GM12875 (cell line): ENCODE measurements at regions not wholly inside any gene's neighbourhood (a gene's known extent, or its start where the extent isn't known, plus 50 kb on each side); places are given as distances from the start of the nearest gene placed in this dataset.

ENCODE experiments used
- H3K4me3 ChIP-seq: one replicate; pipeline ENCODE4 v1.5.1; 2011; ENCODE audit warnings: low read depth, low read length, control low read depth
- TF ChIP-seq, protein P1 (sequence below): IDR thresholded peaks from 2 replicates; pipeline ENCODE4 v1.5.1; 2011; ENCODE audit warnings: low read depth, mild to moderate bottlenecking, control low read depth, inconsistent platforms, low read length, moderate library complexity, borderline replicate concordance; ENCODE audit not compliant: insufficient read depth

DNA sequence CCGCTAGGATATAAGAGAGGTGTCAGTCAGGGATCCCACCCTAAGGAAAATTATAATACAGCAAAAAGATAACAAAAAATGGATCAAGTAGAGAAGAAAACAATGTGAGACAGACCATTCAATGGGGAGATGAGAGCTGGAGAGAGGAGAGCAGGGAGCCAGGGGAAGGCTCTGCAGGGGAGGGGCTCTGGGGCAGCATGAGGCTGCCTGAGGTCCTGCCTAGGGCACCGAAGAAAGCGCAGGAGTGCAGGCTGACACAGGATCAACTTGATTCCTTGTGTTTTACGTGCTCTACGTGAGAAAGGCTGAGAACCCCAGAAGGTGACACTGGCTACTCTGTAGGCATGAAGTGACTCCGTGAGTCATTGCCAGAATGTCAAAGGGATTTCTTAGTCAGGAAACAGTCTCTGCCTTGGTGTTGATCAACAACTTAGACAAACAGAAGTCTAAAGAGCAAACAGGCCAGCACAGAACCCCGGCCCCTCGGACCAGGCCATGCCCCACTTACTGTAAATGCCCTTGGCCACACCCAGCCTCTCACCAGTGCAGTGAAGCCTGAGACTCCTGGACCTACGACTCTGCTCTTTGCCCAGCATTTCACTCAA is 290.1 kb upstream of the PRDM1 start:
- TF ChIP-seq, protein P1, sequence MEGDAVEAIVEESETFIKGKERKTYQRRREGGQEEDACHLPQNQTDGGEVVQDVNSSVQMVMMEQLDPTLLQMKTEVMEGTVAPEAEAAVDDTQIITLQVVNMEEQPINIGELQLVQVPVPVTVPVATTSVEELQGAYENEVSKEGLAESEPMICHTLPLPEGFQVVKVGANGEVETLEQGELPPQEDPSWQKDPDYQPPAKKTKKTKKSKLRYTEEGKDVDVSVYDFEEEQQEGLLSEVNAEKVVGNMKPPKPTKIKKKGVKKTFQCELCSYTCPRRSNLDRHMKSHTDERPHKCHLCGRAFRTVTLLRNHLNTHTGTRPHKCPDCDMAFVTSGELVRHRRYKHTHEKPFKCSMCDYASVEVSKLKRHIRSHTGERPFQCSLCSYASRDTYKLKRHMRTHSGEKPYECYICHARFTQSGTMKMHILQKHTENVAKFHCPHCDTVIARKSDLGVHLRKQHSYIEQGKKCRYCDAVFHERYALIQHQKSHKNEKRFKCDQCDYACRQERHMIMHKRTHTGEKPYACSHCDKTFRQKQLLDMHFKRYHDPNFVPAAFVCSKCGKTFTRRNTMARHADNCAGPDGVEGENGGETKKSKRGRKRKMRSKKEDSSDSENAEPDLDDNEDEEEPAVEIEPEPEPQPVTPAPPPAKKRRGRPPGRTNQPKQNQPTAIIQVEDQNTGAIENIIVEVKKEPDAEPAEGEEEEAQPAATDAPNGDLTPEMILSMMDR, result no peak
- no peak overlapping the region for H3K4me3 ChIP-seq

DNA sequence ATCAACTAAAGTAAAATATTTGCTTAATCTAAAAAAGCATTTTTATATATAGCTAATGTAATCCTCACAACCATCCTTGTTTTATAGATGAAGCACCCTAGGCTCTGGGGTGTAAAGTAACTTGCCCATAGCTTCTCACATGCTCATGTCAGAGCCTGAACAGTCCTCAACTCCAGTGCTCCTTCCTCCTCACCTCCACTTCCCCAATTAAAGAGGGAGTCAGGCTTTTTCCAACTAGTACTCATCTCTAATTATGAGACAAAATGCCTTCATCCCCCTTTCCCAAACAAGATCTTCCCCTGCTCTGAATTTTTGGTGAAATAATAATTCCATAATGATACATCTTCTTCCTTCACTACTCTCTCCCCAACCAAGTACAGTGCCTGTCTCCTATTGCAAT is 290.8 kb upstream of the PRDM1 start:
- TF ChIP-seq, protein P1, result no peak

DNA sequence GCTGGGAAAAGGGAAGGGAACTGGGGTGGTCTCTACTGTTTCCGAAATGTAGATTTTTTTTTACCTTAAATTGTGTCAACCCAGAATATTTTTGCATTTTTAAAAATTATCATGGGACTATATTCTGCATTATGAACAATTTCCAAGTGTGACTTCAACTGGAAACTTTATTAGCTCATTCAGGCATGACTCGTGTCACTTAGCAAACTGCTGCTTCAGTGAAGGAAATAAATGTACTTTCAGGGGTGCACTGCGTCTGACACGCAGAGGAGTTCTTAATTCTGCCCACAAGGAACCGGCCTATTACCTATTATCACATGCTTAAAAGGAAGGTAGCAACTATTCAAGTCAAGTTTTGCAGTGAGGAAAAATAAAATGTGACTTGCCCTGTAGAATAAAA is 291.3 kb upstream of the PRDM1 start:
- H3K4me3 ChIP-seq, result no peak overlapping the region
- TF ChIP-seq, protein P1, result no peak

More for the DNA sequence above, 290.8 kb upstream of the PRDM1 start:
- no peak overlapping the region for H3K4me3 ChIP-seq

DNA sequence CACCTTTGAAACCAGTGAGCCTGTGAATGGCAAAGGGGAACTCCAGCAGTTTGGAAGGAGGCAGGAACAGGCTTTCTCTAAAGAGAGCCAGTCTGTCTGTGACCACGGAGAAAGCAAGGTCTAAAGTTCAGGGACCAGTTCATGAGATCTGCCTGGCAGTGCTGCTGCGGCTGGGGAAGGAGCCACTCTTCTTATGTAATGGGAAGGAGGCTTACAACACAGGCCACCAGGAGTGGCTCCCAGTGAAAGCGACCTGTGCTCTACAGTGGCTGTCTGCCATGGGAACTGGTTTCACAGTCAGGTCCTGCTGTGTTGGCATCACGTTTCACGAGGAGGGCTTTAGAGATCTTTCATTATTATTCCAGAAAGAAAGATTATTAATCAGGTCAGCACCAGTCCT is 291.9 kb upstream of the PRDM1 start:
- H3K4me3 ChIP-seq, result no peak overlapping the region
- TF ChIP-seq, protein P1, result no peak

DNA sequence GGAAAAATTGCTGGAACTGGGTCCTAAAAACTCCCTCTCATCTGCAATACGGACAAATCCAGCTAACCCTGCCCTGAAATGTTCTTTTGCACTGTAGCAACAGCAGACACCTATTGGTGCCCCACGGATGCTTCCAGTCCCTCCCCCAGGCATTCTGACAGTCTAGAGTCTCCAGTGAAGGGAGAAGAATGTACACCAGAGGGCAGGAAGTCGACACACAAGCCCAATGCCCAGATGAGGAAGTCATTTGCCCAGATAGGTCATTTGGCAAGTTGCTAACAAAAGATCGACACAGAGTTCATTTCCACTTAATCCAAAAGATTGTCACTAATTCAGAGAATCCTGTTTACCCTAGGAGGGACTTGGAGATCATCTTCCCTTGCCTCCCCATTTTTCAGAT is 293.0 kb upstream of the PRDM1 start:
- TF ChIP-seq, protein P1, result no peak
- no peak overlapping the region for H3K4me3 ChIP-seq

DNA sequence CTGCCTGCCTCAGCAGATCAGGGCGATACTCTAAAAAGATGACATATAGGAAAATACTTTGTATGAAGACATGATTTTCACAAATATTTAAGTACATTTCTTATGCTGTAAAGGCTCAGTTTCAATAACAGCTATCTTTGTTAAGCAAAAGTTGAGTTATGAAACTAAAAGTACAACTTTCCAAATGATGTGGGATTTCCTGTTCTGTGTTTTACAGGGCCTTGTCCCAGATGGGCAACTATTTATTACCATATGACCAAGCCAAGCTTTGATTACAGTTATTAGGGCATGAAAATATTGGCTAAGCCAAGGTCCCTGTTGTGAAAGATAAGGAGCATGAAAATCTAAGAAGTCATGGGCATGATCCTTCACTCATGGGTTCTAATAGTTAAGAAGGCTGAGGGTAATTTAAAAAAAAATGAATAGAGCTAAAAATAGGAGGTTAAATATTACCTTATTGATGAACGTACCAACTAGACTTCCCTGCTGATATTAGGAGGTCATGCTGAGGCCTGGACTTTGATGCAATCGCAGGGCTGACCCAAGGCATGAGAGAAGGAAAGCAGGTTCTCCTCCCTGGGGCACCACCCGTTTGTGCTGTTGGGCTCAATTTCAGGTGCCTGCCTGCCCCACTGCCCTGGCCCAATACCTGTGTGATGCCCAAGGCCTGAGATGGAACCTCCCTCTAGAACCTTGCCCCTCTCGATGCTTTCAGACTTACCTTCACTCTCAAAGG is 294.4 kb upstream of the PRDM1 start:
- TF ChIP-seq, protein P1, result no peak

DNA sequence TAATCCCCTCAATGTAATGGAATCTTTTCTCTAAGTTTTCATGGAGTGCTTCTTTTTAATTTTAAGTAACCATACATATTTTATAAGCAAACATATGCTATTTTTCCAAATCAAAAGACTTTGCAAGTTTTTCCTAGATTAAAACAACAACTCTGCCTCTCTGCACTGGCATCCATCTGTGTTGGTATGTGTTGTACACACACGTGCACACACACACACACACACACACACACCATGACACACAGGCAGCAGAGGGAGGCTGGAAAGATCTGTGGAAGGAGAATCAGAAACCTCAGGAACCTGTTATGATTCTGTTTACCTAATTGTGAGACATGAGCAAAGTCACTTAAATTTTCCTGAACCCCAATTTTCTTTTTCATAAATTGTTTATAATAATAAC is 295.0 kb upstream of the PRDM1 start:
- H3K4me3 ChIP-seq, result no peak overlapping the region
- TF ChIP-seq, protein P1, result no peak

More for the DNA sequence above, 294.4 kb upstream of the PRDM1 start:
- H3K4me3 ChIP-seq, result no peak overlapping the region
